WTC11 (cell line): ENCODE measurements at regions not wholly inside any gene's neighbourhood (a gene's known extent, or its start where the extent isn't known, plus 50 kb on each side); places are given as distances from the start of the nearest gene placed in this dataset.

Experiments used
- ATAC-seq: fragments of 200-7000 bp; cut with Tn5 transposase; 2 replicates; pipeline ENCODE4 v1.10.0; 2021; ENCODE audit warnings: mild to moderate bottlenecking, moderate library complexity
- CTCF ChIA-PET: fragments of 300-600 bp; sonication (Branson Sonifier 250); formaldehyde crosslinking; loops from one replicate; lab custom pipeline; 2021; ENCODE audit warnings: antibody characterized with exemption; lab: Charles Lee
- POLR2A ChIA-PET: fragments of 350-600 bp; sonication (Branson Sonifier 250); formaldehyde crosslinking; loops from one replicate; lab custom pipeline; 2021; ENCODE audit warnings: antibody characterized with exemption; lab: Charles Lee
- DNase-seq: peaks from one replicate; pipeline ENCODE4 v3.0.0; 2021; ENCODE audit warnings: low spot score
- H3K27ac Mint-ChIP-seq: 2 replicates; pipeline ENCODE4 v1.8.0; 2021; ENCODE audit warnings: mixed read lengths
- H3K27me3 Mint-ChIP-seq: 2 replicates; pipeline ENCODE4 v1.8.0; 2021; ENCODE audit warnings: low read depth, mild to moderate bottlenecking, moderate library complexity, mixed read lengths
- H3K36me3 Mint-ChIP-seq: 2 replicates; pipeline ENCODE4 v1.8.0; 2021; ENCODE audit warnings: mixed read lengths
- H3K4me1 Mint-ChIP-seq: 2 replicates; pipeline ENCODE4 v1.8.0; 2022; ENCODE audit warnings: mixed read lengths
- H3K4me3 Mint-ChIP-seq: 2 replicates; pipeline ENCODE4 v1.8.0; 2021; ENCODE audit warnings: mild to moderate bottlenecking, moderate library complexity, mixed read lengths
- H3K9me3 Mint-ChIP-seq: 2 replicates; pipeline ENCODE4 v1.8.0; 2021; ENCODE audit warnings: mixed read lengths
- ATF1 ChIP-seq: sonication (generic); formaldehyde crosslinking; IDR thresholded peaks from 2 replicates; pipeline ENCODE4 v1.8.1; 2023; ENCODE audit warnings: mild to moderate bottlenecking, moderate library complexity, missing genetic modification reagents
- CREM ChIP-seq: sonication (generic); formaldehyde crosslinking; IDR thresholded peaks from 2 replicates; pipeline ENCODE4 v1.8.1; 2022; ENCODE audit warnings: mild to moderate bottlenecking, missing genetic modification reagents, moderate library complexity
- GRHL2 ChIP-seq: fragments of 250-450 bp; sonication (Bioruptor Pico); IDR thresholded peaks from 2 replicates; pipeline ENCODE4 v1.8.0; 2022; ENCODE audit warnings: mild to moderate bottlenecking, moderate library complexity; ENCODE audit not compliant: insufficient replicate concordance, severe bottlenecking
- MYBL2 ChIP-seq: sonication (generic); formaldehyde crosslinking; IDR thresholded peaks from 2 replicates; pipeline ENCODE4 v1.8.1; 2023; ENCODE audit warnings: mild to moderate bottlenecking, moderate library complexity, missing genetic modification reagents
- SMAD4 ChIP-seq: sonication (generic); formaldehyde crosslinking; IDR thresholded peaks from 2 replicates; pipeline ENCODE4 v1.8.0; 2022; ENCODE audit warnings: mild to moderate bottlenecking, missing genetic modification reagents
- SOX15 ChIP-seq: fragments of 250-450 bp; sonication (Bioruptor Pico); IDR thresholded peaks from 2 replicates; pipeline ENCODE4 v1.9.0; 2021; ENCODE audit warnings: mild to moderate bottlenecking
- TCF7 ChIP-seq: sonication (generic); formaldehyde crosslinking; IDR thresholded peaks from 2 replicates; pipeline ENCODE4 v1.8.0; 2022; ENCODE audit warnings: mild to moderate bottlenecking, low read depth, missing genetic modification reagents, moderate library complexity
- ZNF138 ChIP-seq: sonication (generic); formaldehyde crosslinking; conservative IDR thresholded peaks from 2 replicates; pipeline ENCODE4 v1.8.1; 2022; ENCODE audit warnings: mild to moderate bottlenecking, moderate library complexity, missing genetic modification reagents
- ZNF219 ChIP-seq: sonication (generic); formaldehyde crosslinking; IDR thresholded peaks from 2 replicates; pipeline ENCODE4 v1.8.0; 2023; ENCODE audit warnings: missing genetic modification reagents, mild to moderate bottlenecking, borderline replicate concordance
- TF ChIP-seq, protein P1 (sequence below): sonication (generic); formaldehyde crosslinking; IDR thresholded peaks from 2 replicates; pipeline ENCODE4 v1.8.0; 2023; ENCODE audit warnings: missing genetic modification reagents, mild to moderate bottlenecking, borderline replicate concordance
- TF ChIP-seq, protein P2 (sequence below): fragments of 250-450 bp; sonication (Bioruptor Pico); IDR thresholded peaks from 2 replicates; pipeline ENCODE4 v1.9.0; 2021; ENCODE audit warnings: mild to moderate bottlenecking
- TF ChIP-seq, protein P3 (sequence below): fragments of 250-450 bp; sonication (Bioruptor Pico); IDR thresholded peaks from 2 replicates; pipeline ENCODE4 v1.9.0; 2021; ENCODE audit warnings: mild to moderate bottlenecking, borderline replicate concordance
- TF ChIP-seq, protein P4 (sequence below): sonication (generic); formaldehyde crosslinking; IDR thresholded peaks from 2 replicates; pipeline ENCODE4 v1.8.0; 2023; ENCODE audit warnings: missing genetic modification reagents

DNA sequence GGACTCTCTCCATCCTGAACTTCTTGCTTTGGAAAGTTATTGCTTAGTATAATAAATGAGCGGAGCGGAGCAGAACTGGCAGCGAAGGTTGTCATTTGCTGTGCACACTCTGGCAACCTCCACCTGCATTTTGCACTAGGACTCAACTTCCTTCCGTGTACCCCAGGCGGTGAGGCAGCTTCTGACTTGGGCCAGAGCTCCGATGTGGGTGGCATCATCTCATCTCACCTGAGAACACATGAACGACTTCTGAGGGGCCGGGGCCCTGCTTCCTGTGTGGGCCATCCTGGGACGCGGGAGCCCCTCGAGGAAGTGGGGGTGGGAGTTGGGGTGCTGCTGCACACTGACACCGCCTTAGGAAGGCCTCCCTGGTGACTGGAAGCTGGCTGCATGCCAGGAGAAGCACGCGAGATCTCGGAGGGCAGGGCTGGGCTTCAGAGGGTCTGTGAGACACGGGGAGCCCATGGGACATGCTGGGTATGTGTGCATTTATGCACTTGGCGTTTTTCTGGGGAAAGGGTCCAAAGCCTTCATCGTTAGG is 56.5 kb upstream of the COL5A1 start:
- H3K4me3 Mint-ChIP-seq = no peak overlapping the region
- TF ChIP-seq, protein P1, sequence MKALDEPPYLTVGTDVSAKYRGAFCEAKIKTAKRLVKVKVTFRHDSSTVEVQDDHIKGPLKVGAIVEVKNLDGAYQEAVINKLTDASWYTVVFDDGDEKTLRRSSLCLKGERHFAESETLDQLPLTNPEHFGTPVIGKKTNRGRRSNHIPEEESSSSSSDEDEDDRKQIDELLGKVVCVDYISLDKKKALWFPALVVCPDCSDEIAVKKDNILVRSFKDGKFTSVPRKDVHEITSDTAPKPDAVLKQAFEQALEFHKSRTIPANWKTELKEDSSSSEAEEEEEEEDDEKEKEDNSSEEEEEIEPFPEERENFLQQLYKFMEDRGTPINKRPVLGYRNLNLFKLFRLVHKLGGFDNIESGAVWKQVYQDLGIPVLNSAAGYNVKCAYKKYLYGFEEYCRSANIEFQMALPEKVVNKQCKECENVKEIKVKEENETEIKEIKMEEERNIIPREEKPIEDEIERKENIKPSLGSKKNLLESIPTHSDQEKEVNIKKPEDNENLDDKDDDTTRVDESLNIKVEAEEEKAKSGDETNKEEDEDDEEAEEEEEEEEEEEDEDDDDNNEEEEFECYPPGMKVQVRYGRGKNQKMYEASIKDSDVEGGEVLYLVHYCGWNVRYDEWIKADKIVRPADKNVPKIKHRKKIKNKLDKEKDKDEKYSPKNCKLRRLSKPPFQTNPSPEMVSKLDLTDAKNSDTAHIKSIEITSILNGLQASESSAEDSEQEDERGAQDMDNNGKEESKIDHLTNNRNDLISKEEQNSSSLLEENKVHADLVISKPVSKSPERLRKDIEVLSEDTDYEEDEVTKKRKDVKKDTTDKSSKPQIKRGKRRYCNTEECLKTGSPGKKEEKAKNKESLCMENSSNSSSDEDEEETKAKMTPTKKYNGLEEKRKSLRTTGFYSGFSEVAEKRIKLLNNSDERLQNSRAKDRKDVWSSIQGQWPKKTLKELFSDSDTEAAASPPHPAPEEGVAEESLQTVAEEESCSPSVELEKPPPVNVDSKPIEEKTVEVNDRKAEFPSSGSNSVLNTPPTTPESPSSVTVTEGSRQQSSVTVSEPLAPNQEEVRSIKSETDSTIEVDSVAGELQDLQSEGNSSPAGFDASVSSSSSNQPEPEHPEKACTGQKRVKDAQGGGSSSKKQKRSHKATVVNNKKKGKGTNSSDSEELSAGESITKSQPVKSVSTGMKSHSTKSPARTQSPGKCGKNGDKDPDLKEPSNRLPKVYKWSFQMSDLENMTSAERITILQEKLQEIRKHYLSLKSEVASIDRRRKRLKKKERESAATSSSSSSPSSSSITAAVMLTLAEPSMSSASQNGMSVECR = no peak
- TF ChIP-seq, all 79 proteins: peak for 0
- no peak overlapping the region for H3K27ac Mint-ChIP-seq
- H3K27me3 Mint-ChIP-seq = no peaks in the 10 kb centered on the region
- no peaks in the 10 kb centered on the region; the same call in 1 of the 2 replicates for H3K36me3 Mint-ChIP-seq
- POLR2A ChIA-PET = no interaction called here
- DNase-seq = no peak
- H3K9me3 Mint-ChIP-seq = peaks cover 12% of the 10 kb centered on the region
- H3K4me1 Mint-ChIP-seq = peaks cover 4% of the 10 kb centered on the region
- ATAC-seq = no peak
- CTCF ChIA-PET = interaction anchor here (0.9 to 1.6 kb wide), 3 partner anchors 9 to 113 kb away, joined by 3 to 5 read pairs (median 3); no protein-coding TSS in a partner anchor

DNA sequence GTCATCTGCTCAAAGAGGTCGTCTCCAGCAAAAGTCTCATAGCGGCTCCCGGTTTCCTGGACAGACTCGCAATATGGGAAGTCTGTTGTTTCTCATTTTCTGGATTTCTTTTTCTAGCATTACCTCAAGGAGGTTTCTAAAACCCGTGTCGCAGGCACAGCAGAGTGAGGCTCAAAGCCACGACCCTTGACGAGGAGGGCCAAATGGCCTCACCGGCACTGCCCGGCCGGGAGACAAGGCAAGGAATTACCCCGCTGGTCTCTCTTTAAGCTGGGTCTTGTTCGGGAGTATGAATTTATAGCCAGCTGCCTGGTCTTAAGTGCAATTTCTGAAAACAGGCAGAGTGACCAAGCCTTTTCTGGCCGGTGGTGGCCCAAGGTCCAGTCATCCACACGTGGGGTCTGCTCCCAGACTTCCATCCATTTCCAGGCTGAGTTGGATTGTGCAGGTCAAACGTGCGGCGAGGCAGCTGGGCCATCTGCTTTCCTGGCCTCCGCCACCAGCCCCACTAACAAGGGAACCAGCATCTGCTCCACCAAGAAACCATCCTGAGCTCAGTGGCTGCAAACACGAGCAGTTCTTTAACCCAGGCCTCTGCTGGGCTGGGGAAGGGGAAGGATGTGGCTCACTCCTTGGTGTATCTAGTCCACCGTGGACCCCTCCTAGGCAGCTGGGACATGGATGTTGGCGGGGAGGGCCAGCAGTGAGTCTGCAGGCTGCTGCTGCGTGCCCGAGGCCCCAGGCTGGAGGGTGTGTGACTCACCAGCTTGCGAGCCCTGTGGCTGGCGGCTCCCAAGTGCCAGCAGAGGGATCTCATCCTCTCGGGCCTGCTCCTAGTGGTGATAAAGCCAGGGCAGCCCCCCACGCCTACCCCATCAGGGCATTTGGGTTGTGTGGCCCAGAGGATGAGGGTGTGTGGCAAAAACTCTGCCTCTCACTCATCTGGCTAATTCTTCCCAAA is 55.6 kb upstream of the COL5A1 start:
- no peak for ATAC-seq
- CTCF ChIA-PET = interaction anchor here (0.9 to 1.6 kb wide), 2 partner anchors 68 to 112 kb away, joined by 3 to 5 read pairs; no protein-coding TSS in a partner anchor
- no peak for DNase-seq
- TF ChIP-seq SOX15 (no peak), MYBL2 (CRISPR knock-in tag) (no peak), SMAD4 (CRISPR knock-in tag) (no peak), CREM (CRISPR knock-in tag) (no peak), TCF7 (CRISPR knock-in tag) (no peak), GRHL2 (CRISPR knock-in tag) (no peak), ATF1 (CRISPR knock-in tag) (no peak), ZNF138 (CRISPR knock-in tag) (no peak), ZNF219 (CRISPR knock-in tag) (no peak)
- TF ChIP-seq, protein P2, sequence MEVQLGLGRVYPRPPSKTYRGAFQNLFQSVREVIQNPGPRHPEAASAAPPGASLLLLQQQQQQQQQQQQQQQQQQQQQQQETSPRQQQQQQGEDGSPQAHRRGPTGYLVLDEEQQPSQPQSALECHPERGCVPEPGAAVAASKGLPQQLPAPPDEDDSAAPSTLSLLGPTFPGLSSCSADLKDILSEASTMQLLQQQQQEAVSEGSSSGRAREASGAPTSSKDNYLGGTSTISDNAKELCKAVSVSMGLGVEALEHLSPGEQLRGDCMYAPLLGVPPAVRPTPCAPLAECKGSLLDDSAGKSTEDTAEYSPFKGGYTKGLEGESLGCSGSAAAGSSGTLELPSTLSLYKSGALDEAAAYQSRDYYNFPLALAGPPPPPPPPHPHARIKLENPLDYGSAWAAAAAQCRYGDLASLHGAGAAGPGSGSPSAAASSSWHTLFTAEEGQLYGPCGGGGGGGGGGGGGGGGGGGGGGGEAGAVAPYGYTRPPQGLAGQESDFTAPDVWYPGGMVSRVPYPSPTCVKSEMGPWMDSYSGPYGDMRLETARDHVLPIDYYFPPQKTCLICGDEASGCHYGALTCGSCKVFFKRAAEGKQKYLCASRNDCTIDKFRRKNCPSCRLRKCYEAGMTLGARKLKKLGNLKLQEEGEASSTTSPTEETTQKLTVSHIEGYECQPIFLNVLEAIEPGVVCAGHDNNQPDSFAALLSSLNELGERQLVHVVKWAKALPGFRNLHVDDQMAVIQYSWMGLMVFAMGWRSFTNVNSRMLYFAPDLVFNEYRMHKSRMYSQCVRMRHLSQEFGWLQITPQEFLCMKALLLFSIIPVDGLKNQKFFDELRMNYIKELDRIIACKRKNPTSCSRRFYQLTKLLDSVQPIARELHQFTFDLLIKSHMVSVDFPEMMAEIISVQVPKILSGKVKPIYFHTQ (CRISPR knock-in tag) = no peak
- TF ChIP-seq, protein P3, sequence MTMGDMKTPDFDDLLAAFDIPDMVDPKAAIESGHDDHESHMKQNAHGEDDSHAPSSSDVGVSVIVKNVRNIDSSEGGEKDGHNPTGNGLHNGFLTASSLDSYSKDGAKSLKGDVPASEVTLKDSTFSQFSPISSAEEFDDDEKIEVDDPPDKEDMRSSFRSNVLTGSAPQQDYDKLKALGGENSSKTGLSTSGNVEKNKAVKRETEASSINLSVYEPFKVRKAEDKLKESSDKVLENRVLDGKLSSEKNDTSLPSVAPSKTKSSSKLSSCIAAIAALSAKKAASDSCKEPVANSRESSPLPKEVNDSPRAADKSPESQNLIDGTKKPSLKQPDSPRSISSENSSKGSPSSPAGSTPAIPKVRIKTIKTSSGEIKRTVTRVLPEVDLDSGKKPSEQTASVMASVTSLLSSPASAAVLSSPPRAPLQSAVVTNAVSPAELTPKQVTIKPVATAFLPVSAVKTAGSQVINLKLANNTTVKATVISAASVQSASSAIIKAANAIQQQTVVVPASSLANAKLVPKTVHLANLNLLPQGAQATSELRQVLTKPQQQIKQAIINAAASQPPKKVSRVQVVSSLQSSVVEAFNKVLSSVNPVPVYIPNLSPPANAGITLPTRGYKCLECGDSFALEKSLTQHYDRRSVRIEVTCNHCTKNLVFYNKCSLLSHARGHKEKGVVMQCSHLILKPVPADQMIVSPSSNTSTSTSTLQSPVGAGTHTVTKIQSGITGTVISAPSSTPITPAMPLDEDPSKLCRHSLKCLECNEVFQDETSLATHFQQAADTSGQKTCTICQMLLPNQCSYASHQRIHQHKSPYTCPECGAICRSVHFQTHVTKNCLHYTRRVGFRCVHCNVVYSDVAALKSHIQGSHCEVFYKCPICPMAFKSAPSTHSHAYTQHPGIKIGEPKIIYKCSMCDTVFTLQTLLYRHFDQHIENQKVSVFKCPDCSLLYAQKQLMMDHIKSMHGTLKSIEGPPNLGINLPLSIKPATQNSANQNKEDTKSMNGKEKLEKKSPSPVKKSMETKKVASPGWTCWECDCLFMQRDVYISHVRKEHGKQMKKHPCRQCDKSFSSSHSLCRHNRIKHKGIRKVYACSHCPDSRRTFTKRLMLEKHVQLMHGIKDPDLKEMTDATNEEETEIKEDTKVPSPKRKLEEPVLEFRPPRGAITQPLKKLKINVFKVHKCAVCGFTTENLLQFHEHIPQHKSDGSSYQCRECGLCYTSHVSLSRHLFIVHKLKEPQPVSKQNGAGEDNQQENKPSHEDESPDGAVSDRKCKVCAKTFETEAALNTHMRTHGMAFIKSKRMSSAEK (CRISPR knock-in tag) = no peak
- TF ChIP-seq, protein P4, sequence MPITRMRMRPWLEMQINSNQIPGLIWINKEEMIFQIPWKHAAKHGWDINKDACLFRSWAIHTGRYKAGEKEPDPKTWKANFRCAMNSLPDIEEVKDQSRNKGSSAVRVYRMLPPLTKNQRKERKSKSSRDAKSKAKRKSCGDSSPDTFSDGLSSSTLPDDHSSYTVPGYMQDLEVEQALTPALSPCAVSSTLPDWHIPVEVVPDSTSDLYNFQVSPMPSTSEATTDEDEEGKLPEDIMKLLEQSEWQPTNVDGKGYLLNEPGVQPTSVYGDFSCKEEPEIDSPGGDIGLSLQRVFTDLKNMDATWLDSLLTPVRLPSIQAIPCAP (CRISPR knock-in tag) = no peak
- TF ChIP-seq, protein P1 = no peak

More for the DNA sequence above, 55.6 kb upstream of the COL5A1 start:
- POLR2A ChIA-PET = interaction anchor here (0.6 kb wide), 1 partner anchor 150 kb away, joined by 4 read pairs; no protein-coding TSS in a partner anchor
- Mint-ChIP-seq H3K4me1 (peaks cover 4% of the 10 kb centered on the region), H3K36me3 (no peaks in the 10 kb centered on the region), H3K27me3 (no peaks in the 10 kb centered on the region), H3K4me3 (no peak overlapping the region), H3K9me3 (peaks cover 4% of the 10 kb centered on the region; the same call in 1 of the 2 replicates), H3K27ac (no peak overlapping the region)
